HG02973 (cell line): ENCODE measurements at regions not wholly inside any gene's neighbourhood (a gene's known extent, or its start where the extent isn't known, plus 50 kb on each side); places are given as distances from the start of the nearest gene placed in this dataset.

ENCODE experiments used
- ATAC-seq: cut with Tn5 transposase; IDR thresholded peaks from one replicate; pipeline ENCODE4 v1.9.1; 2021; ENCODE audit warnings: moderate library complexity; ENCODE audit not compliant: unreplicated experiment

DNA sequence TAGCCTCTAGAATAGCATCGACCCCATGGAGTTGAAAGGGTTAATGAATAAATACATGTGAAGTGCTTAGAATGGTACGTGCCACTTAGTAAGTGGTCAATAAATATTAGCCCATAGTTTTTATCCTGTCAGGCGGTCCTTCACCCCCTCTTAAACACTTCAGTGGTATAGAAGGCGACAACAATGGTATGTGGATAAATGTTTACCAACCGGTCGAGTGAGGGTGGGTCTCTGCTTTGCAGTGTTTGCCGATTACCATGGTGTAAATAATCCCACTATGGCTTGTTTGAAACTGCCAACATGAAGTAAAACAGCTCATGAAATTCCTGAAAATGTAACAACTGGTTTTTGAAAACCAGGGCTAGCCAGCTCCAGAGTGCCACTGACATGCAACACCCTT, 541.2 kb downstream of the BUD13 start:
- ATAC-seq, result no peak

DNA sequence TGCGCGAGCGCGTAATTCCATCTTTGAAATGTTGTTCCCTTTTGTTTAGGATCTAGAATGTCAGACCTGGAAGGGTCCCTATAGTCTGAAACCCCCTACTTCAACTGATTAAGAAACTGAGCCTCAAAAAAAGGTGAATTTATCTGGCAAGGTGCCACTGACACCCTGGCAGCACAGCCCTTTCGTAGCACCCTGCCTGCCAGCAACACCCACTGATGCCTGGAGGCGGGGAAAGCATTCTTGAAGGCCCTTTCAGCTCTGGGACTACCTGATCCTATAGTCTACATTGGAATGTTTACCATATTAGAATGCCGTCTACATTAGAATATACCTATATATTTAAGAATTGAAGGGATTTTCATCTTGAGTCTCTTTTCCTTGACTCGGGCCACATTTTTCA, 542.3 kb downstream of the BUD13 start:
- ATAC-seq, result no peak

DNA sequence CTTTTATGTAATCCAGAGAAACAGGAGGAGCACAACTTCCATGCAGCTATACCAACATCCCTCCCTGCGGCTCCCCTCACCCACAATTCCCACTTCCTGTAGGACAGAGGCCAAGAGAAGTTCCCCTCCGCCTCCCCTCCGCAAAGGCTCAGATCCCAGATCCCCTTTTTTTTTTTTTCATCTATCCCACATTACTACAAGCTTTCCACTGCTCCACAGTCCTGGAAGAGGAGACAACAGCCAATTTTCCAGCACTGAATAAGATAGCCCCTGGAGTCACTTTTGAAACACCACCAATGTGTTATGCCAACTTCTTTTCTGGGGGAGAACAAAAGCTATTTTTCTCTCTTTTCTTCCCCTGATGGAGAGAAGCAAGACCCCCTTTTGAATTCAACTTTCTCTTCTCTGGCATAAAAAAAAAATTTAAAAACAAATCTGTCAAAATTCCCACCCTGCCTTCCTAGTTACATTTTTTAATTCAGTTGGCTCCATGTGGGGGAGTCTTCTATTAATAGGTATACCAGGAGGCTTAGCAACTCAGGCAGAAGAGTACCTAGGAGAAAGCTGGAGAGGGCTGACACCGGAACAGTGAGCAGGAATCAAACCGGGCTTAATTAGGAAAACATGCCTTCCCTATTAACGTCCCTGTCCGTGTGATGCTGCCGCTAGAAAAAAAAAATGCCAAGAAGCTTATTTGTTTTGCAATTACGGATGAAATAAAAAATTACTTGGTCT, 543.4 kb downstream of the BUD13 start:
- no peak for ATAC-seq

DNA sequence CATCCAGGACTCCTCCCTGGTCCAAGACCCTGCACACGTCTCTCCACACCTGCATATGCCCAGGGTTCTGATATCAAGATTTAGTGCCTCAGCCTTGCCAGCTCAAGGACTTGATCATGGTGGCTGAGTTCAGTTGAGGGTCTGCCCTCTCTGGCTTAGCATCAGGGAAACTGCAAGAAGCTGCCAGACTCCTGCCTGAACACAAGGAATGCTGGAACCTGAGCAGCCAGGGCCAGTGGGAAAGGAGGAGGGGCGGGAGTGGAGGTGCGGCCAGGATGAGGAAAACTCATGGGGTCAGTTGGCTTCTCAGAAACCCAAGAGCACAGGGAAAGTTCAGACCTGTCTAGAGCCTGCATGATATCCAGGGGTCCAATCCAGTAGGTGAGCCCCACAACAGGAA, 546.1 kb downstream of the BUD13 start:
- no peak for ATAC-seq

DNA sequence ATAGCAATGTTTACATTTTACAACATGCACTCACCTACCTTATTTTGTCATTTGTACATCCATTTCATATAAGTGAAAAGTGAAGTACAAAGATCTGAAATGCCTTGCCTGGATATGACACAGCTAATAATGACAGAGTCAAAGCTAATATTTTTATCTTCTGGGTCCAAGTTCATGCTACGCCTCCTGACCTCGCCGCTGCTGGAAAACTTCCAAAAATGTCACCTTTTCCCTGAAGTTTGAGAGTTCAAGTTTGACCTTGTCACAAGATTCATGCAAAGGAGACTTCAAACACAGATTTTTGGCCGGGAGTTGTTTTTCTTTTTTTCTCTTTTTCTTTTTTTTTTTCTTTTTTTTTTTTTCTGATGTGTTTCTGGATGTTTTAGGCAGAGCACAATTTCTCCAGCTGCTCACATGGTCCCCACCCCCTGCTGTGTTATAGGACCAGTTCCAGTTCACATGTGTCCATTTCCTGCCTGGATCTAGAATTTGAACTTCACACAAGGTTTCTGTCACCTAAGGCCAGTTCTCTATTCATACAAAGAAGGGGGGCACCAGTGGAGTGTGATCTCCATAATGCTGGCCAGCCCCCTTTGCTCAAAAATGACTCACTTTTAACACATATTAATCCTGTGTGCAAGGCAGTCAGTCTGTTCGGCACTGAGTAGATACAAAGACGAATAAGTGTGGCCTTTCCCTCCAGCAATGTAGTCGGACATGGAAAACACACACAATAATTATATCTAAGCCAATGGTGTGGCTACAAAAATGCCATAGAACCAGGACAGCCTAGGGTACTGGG, 546.8 kb downstream of the BUD13 start:
- no peak for ATAC-seq

DNA sequence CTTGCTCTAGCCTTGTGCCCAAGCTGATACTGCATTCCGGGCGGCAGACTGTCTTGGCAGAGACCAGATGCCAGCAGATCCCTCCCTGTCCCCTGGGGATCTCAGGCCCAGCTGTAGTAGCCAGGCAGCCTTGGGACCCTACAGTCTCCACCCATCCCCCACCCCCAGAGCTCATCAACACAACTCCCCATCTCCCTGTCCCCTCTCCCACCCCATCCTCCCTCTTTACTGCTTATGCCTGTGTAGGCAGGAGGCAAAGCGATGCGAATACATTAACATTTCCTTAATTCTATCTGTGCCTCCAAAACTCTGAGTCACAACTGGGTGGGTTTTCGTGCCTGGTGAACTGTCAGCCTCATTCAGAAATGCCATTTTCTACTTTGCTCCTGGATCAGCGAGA, 547.6 kb downstream of the BUD13 start:
- no peak for ATAC-seq

DNA sequence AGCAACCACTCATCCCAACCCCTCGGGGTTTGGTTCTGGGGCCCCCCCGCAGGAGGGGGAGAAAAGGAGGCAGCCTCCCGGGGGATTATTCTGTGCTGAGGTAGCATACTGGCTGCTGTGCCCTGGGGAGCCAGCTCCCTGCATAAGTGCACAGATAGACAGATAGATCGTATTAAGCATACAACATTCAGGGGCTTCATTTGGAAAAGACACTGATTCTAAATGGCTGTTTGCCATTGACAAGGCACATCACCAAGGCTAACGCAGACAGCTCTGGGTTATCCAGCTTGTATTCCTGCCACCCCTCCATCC, 547.9 kb downstream of the BUD13 start:
- no peak for ATAC-seq

DNA sequence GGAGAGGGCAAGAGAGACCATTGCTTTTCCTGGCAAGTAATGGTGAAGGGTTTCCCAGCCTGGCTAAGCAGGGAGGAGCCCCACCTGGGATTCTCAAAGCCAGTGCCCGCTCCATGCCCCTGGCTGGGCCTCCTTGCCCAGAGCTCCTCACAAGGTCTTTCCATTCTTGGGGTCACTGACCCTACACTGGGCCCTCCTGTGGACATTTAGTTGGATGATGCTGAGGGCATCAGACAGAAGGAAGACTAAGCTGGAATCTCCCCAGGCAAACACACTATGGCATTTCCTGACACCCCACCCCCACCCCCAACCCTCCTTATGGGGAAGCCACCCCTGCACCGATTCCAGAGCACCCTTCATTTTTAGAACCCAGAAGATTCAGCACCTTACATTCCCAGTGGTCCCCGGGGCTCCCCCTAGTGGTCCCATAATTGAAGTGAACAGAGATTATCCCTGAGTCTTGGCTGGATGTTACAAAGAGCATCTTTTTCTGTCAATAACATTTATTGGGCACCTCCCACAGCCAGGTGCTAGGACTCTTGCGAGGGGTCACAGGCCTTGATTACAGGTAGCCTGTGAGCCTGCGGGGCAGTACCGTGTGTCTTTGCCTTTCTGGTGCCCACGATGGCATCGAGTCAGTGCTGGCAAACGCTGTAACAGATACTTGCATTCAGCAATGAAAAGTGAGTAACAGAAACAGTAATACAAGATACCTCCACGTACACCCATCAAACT, 548.5 kb downstream of the BUD13 start:
- ATAC-seq, result no peak

DNA sequence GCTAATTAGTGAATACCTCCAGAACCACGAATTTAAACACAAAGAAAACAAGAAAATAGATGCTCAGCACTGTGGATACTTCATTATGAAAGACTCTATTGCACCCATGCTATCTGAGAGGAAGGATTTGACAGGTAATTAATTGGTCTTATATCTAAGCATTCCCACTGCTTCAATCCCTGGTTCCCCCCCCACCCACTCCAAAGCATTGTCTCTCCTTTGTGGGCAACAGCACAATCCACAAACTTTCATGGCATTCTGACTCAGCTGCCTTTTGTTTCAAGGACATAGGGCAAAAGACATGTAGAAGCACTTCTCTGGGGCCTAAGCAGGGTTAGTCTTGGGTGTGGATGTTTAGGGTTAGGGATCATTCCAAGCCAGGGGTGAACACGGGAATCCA, 551.4 kb downstream of the BUD13 start:
- ATAC-seq, result no peak

DNA sequence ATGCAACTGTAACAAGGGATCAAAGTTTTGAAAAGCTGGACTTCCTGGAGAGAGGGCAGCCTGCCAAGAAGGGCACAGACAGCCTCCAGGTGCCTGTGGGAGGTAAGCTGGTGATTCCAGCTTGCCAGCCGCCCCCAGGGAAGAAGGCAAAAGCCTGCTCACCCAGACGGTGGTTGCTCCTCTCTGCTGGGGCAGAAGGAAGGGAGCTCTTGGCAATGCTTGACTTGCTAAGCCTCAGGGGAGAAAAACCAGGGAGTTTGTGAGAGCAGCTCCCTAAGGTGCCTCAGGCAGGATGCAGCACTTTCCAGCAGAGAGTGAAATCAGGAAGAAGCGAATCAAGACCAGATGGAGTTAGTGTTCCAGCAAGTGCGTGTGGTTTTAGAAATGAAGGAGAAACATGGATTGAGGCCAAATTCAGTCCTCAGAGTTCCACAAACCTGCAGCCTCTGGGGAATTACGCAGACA, 553.6 kb downstream of the BUD13 start:
- ATAC-seq, result no peak

DNA sequence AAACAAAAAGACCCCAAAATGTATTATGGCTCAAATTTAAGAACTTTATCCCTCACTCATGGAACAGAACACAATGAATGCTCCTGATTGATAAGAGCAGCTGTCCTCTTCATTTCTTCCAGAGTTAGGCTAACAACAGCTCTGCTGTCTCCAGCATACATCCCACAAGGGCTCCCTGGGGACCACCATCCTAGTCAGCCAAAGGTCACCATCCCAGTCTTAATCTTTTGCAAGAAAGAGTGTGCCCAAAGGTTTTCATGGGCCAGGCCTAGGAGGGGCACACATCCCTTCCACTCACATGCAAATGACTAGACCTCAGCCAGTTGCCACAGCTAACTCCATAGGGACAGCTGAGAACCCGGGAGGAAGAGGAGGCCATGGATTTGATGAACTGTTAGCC, 555.3 kb downstream of the BUD13 start:
- no peak for ATAC-seq

DNA sequence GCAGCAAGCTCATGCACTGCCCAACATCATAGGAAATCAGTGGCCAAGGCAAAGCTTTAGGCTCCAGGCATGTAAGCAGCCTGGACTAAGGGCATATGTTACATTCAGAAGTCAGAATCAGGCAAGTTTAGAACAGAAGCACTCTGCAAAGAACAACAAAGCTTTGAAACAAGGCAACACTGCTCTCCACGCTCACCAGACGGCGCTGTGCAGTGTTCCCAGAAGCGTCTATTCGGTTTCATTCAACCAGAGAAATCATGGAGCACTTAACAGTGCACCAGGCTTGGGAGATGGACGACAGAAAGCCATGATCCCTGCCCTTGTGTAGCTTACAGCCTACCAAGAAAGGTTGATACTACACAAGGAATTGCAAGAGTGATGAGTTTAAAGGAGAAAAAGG, 555.8 kb downstream of the BUD13 start:
- ATAC-seq, result no peak

DNA sequence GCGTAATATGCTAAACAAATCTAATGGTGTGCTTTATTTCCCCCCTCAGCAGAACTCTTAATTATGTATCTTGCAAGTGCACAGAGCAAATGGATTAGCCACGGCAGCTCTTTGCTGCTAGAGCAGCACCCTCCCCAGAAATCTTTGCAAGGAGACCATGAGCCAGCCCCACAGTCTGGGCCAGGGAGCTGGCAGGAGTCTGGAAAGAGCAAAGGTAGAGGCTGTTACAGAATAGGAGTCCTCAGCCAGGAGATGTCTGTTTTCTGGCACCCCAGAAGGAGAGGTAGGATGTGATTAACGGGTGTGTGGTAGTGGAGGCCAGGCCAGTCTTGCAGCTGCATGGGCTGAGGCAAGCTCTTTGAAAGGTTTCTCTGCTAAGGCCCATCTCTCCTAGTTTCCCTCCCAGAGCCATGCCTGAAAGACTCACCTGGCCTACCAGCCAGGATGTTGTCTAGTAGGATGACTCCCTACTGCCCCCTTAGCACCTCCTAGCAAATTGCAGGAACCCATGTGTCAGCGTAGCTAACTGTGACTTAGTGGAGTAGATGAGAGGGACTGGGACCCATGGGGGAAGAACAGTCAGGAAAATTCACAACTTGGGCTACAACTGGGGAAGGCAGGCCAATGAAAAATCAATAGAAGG, 557.2 kb downstream of the BUD13 start:
- ATAC-seq, result no peak

DNA sequence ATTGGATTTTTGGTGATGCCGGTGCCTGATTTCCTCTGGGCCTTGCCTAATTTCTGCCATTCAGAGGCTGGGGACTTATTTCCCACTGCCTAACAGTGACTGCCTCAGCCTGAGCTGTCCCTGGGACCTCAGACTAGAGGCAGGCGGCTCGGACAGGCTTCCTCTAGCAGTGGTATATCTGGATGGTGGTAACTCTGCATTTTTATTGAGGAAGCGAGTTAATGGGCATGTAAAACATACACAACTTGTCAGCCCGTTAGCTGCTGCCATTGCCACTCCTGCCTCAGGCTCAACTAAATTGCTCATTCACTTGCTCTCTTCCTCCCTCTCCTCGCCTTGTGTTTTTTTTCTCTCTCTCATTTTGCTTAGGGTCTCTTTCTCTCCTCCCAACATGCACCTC, 561.6 kb downstream of the BUD13 start:
- no peak for ATAC-seq

DNA sequence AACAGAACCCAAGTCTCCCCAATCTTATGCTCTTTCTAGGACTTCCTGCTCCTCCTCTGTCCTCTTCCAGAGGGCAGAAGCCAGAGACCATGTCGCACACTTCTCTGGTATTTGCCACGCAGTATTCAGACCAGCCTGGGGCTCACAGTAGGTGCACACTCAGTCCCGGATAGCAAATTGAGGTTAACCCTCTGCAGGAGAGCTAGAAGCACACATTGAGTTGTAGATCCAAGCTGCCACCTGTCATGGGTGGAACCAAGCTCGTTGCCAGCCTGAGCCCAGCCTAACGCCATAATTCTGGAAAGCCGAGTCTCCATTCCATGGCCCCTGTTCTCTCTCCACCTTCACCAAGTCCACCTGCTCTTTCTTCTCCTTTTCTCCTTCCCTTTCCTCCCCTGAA, 562.1 kb downstream of the BUD13 start:
- no peak for ATAC-seq

DNA sequence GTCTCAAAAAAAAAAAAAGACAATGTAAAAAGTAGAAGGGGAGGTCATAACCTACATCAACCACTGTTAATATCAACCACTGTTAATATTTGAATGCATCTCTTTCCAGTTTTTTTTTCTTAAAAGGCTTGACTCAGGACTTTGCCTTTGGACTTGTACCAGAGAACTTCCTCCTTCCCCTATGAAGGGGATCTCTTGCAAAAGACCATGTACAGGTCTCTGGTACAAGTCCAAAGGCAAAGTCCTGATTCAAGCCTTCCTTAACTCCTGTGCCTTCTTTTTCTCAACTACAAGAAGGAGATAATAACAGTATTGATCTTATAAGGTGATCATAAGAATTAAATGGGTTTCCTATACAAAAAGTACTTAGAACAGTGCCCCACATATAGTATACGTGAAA, 563.5 kb downstream of the BUD13 start:
- ATAC-seq, result no peak

DNA sequence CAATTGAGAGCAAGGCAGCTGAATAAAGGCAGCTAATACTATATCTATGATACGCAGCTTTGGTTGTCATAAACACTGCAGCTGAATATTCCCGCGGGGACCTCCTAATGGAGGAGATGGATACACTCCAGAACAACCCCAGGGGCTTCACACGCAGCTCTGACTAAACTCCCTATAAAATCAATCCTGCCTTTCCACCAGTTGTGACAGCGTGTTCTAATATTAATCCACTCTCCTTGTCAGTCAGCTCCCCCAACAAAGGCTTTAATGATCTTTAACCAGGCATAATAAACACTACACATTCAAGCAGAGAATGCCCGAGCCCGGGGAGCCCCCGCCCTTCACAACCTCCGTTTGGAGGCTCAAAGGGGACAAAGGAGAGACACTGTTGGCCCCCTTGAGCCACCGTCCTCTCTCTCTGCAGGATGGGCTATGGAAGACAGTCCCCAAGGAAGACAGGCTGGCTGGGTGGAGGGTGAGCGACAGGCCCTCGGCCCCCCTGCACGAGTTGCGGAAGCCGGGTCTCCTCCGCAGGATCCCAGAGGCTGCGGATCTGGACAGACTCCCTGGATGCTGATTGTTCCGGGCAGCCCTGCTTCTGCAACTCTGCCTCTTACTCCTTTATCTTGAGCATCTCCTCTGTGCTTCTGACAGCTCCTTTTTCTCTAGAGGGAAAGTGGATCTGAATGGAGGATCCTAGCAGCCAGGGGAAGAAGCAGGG, 565.2 kb downstream of the BUD13 start:
- no peak for ATAC-seq

DNA sequence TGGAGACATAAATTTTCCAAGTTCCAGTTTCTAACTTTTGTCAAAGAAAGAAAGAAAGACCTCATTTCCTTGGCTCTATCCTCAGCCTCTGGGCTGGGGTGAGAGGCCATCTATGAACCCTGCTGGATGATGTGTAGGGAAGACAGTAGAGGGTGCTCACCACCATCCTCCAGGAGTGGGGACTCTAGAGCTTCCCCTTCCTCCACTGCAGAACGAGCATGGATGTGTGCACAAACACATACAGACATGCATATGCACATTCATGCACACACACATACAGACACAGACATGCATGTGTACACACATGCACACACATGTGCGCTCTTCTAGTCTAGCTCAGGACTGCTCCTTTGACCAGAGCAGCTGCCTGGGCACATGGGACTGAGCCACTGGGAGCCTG, 565.8 kb downstream of the BUD13 start:
- ATAC-seq, result no peak

DNA sequence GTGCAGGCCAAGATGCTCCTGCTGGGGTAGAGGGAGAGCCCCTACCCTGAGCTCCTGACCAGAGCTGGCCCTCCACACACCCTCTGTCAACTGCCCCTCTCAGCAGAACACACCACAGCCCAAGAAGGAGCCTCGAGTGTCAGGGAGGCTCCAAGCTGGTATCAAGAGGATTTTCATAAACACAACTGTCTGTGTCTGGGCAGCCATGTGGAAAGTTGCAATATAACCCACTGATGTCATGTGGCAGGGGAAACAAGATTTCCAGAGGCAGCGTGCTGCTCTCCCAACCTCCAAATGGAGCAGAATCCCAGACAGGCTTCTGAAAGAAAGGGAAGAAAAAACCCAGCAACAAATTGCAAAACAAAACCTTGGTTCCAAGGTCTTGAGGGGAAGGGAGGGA, 569.9 kb downstream of the BUD13 start:
- no peak for ATAC-seq

DNA sequence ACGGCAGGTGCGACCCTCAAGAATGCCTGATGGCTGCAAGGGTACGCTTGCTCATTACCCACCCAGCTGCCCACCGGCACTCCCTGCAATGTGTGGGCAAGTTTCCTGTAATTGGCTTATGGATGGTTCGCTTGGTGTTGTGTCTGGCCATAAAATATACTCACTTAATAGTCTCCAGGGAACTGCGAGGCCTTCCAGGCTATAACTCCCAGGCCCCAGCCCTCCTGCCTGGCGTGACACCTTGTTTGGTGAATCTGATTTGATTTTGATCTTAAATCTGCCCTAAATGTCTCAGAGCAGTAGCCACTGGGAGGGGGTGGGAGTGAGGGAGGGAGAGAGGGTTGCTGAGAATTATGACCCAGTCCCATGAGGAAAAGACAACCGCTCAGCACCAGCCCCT, 572.2 kb downstream of the BUD13 start:
- ATAC-seq, result no peak

DNA sequence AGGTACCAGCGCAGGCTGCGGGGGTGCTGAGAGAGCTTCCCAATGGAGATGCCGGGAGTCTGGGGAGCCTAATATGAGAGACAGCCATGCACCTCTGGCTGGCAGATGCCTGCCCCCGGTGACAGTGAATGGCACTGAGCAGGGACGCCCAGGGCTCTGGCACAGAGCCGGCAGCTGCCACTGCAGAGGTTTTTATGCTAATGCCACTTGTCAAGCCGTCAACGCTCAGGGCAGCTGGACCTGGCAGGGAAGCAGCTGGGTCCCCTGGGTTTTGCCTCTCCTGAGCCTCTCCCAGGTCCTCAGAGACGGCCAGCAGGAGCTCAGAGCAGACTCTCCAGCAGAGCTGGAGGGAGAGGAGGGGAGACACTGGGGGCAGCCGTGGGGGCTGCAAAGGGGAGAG, 573.6 kb downstream of the BUD13 start:
- ATAC-seq, result no peak
